Thymus (tissue), 11 donors: ENCODE measurements at regions not wholly inside any gene's neighbourhood (a gene's known extent, or its start where the extent isn't known, plus 50 kb on each side); places are given as distances from the start of the nearest gene placed in this dataset.

Experiments used
- DNase-seq, 9 donors: peaks; one replicate each; pipeline ENCODE4 v3.0.0-alpha.2; 2013; ENCODE audit warnings: low spot score in 9 of 9, low read depth in 6 of 9, missing footprints in 1 of 9
- H3K27ac ChIP-seq, 2 donors: one replicate each; pipeline ENCODE4 v1.5.1; 2013; ENCODE audit warnings: control low read depth in 1 of 2, low read depth in 1 of 2, low read length in 1 of 2, mild to moderate bottlenecking in 1 of 2, moderate library complexity in 1 of 2
- H3K27me3 ChIP-seq, 2 donors: one replicate each; pipeline ENCODE4 v1.5.1; 2013; ENCODE audit warnings: low read length in 1 of 2; ENCODE audit not compliant: control insufficient read depth in 2 of 2, insufficient read depth in 1 of 2
- H3K36me3 ChIP-seq, 2 donors: one replicate each; pipeline ENCODE4 v1.5.1; 2013; ENCODE audit warnings: low read length in 1 of 2, mild to moderate bottlenecking in 1 of 2, moderate library complexity in 1 of 2; ENCODE audit not compliant: control insufficient read depth in 2 of 2, insufficient read depth in 2 of 2
- H3K4me1 ChIP-seq, 2 donors: one replicate each; pipeline ENCODE4 v1.5.1; 2013; ENCODE audit warnings: low read length in 2 of 2; ENCODE audit not compliant: control insufficient read depth in 2 of 2, insufficient read depth in 2 of 2
- H3K4me3 ChIP-seq, 2 donors: one replicate each; pipeline ENCODE4 v1.5.1; 2013; ENCODE audit warnings: low read length in 2 of 2, control low read depth in 1 of 2, mild to moderate bottlenecking in 1 of 2
- H3K9me3 ChIP-seq, 2 donors: one replicate each; pipeline ENCODE4 v1.5.1; 2013; ENCODE audit warnings: low read length in 1 of 2, mild to moderate bottlenecking in 1 of 2; ENCODE audit not compliant: control insufficient read depth in 2 of 2, insufficient read depth in 1 of 2
- WGBS: extraction: QIAGEN DNeasy Blood & Tissue Kit; methylation state at CpG from one replicate; pipeline ENCODE4 v1.1.7; 2013; 5-methylcytosine and 5-hydroxymethylcytosine counted together
- donor health status: healthy.

- H3K27me3 ChIP-seq = no peaks in the 10 kb centered on the region
- no peak for DNase-seq
These were observed 109.0 kb upstream of the CNTNAP5 start for GRCh38 chr2:123916051-123916450.

GRCh38 chr2:123916531-123916930 lies 108.6 kb upstream of the CNTNAP5 start:
- H3K27ac ChIP-seq = no peak overlapping the region
- no peaks in the 10 kb centered on the region for H3K36me3 ChIP-seq
- DNase-seq = no peak
- H3K4me1 ChIP-seq = peaks cover 0 to 8% of the 10 kb centered on the region in 2 donors
- WGBS = 18% methylated on average over 1 of the region's 1 CpG
- no peaks in the 10 kb centered on the region for H3K27me3 ChIP-seq
- no peaks in the 10 kb centered on the region for H3K9me3 ChIP-seq
- H3K4me3 ChIP-seq = no peak overlapping the region

More at GRCh38 chr2:123916051-123916450, 109.0 kb upstream of the CNTNAP5 start:
- H3K4me1 ChIP-seq = peaks cover 2 to 8% of the 10 kb centered on the region in 2 donors
- WGBS = 67% methylated on average over 5 of the region's 5 CpGs
- no peak overlapping the region for H3K27ac ChIP-seq
- H3K4me3 ChIP-seq = no peak overlapping the region
- H3K9me3 ChIP-seq = no peaks in the 10 kb centered on the region
- no peaks in the 10 kb centered on the region for H3K36me3 ChIP-seq

GRCh38 chr2:123917241-123917640 lies 107.8 kb upstream of the CNTNAP5 start:
- WGBS = 14% methylated on average over 2 of the region's 2 CpGs
- Histone ChIP-seq H3K9me3 (no peaks in the 10 kb centered on the region), H3K4me1 (peaks cover 0 to 8% of the 10 kb centered on the region in 2 donors), H3K4me3 (no peak overlapping the region), H3K36me3 (no peaks in the 10 kb centered on the region), H3K27me3 (no peaks in the 10 kb centered on the region), H3K27ac (no peak overlapping the region)
- DNase-seq = no peak

GRCh38 chr2:123928358-123928757 lies 96.7 kb upstream of the CNTNAP5 start:
- Histone ChIP-seq H3K27ac (no peak overlapping the region), H3K4me3 (no peak overlapping the region), H3K27me3 (no peaks in the 10 kb centered on the region), H3K36me3 (no peaks in the 10 kb centered on the region), H3K4me1 (no peaks in the 10 kb centered on the region), H3K9me3 (no peaks in the 10 kb centered on the region)
- 20% methylated on average over 2 of the region's 2 CpGs for WGBS
- no peak for DNase-seq

DNA sequence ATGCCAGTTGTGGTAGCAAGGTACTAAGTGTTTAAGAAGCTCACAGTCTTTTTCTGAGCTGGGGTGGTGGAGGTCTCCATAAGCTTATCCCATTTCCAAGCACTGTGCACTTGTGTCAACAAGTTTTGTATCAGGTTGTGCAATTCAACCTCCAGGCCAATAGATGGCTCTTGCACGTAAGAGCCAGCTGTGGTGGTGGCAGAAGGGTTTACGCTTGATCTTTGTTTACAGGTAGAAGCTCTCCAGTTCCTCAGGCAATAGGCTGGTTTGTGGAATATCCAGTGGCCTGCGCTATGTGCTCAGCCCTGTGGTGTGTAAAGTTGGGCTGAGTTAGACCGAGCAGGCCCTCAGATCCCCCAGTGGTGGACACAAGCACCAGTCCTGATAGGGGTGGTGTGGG lies 89.7 kb upstream of the CNTNAP5 start:
- 97% methylated on average over 4 of the region's 4 CpGs for WGBS
- no peaks in the 10 kb centered on the region for H3K4me1 ChIP-seq
- no peaks in the 10 kb centered on the region for H3K9me3 ChIP-seq
- H3K36me3 ChIP-seq = no peaks in the 10 kb centered on the region
- H3K27ac ChIP-seq = no peak overlapping the region
- H3K27me3 ChIP-seq = no peaks in the 10 kb centered on the region
- no peak for DNase-seq
- no peak overlapping the region for H3K4me3 ChIP-seq

DNA sequence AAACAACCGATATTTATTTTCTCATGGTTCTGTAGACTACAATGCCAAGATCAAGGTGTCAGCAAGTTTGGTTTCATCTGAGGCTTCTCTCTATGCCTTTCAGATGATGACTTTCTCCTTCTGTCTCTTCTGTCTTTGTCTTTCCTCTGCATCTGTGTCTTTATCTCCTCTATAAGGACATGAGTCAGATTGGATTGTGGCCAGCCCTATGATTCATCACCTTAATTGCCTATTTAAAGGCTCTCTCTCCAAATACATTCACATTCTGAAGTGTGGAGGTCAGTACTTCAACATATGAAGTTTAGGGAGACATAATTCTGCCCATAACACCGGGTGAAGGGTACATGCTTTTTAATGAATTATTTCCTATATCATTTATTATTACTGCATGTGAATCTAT lies 71.2 kb upstream of the CNTNAP5 start:
- Histone ChIP-seq H3K4me1 (no peaks in the 10 kb centered on the region), H3K36me3 (no peaks in the 10 kb centered on the region), H3K4me3 (no peak overlapping the region), H3K9me3 (no peaks in the 10 kb centered on the region), H3K27ac (no peak overlapping the region), H3K27me3 (no peaks in the 10 kb centered on the region)
- no peak for DNase-seq
- 98% methylated on average over 2 of the region's 2 CpGs for WGBS

DNA sequence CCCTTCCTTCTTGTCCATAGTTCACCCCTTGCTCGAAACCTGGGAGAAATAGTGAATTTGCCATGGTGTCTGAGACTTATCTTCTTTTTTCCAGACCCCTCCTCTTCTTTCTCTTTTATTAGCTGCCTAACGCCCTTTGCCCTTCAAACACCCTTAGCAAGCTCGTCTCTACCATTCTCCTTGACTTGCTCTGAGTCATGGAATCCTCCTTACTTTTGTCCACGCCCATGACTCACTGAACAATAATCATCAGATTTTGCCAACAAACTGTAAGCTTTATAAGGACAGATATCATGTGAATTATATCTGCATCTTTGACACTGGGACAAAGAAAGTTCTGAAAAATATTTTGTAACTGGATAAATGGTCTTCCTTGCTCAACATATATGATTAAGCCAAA lies 67.1 kb upstream of the CNTNAP5 start:
- Histone ChIP-seq H3K4me3 (no peak overlapping the region), H3K27me3 (no peaks in the 10 kb centered on the region), H3K4me1 (no peaks in the 10 kb centered on the region), H3K9me3 (no peaks in the 10 kb centered on the region), H3K36me3 (no peaks in the 10 kb centered on the region), H3K27ac (no peak overlapping the region)
- 91% methylated on average over 4 of the region's 4 CpGs for WGBS
- no peak for DNase-seq

- Histone ChIP-seq H3K9me3 (no peaks in the 10 kb centered on the region), H3K4me3 (no peak overlapping the region), H3K4me1 (no peaks in the 10 kb centered on the region), H3K36me3 (no peaks in the 10 kb centered on the region), H3K27me3 (no peaks in the 10 kb centered on the region), H3K27ac (no peak overlapping the region)
- no peak for DNase-seq
These were observed 63.5 kb upstream of the CNTNAP5 start for GRCh38 chr2:123961576-123961975.

DNA sequence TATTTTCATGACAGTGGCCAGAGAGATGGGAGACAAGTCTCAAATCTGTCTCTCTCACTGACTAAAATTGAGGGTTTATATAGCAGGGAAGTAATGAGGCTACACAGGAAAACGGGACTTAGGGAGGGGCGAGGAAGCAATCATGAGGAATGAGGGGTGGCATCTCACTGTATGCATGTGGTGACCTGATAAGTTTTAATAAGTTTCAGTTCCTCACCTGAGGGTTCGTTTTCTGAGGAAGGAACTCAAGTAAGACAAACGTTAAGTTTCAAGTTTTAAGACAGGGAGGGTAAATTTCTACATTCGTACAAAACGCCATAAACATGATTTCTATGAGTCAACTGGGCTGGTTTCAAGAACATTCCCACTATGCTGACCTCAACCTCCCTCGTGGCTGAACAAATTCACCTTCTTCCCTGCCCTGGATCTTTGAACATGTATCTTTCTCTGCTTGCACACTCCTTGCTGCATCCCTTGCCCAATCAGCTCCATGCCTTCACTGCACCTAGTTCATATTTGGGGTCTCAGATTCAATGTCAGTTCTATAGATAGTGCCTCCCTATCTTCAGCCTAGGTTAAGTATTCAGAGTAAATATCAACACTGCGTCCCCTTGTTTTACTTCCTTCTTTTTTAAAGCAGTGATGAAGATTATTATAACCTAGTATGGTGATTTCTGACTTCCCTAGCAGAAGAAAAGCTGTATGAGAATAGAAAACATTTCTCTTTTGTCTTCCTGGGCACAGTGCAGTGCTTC lies 53.3 kb upstream of the CNTNAP5 start:
- Histone ChIP-seq H3K27me3 (no peaks in the 10 kb centered on the region), H3K36me3 (no peaks in the 10 kb centered on the region), H3K27ac (no peak overlapping the region), H3K9me3 (no peaks in the 10 kb centered on the region), H3K4me1 (no peaks in the 10 kb centered on the region), H3K4me3 (no peak overlapping the region)
- DNase-seq = no peak
- WGBS = 47% methylated on average over 8 of the region's 8 CpGs
